Dedifferentiated amniotic fluid mesenchymal stem cell (primary cell): ENCODE measurements at regions not wholly inside any gene's neighbourhood (a gene's known extent, or its start where the extent isn't known, plus 50 kb on each side); places are given as distances from the start of the nearest gene placed in this dataset.

Source experiments
- DNase-seq: peaks from one replicate; pipeline ENCODE4 v3.0.0-alpha.2; 2016; ENCODE audit errors: extremely low spot score

GRCh38 chr4:20641976-20642375 is 58.3 kb upstream of the PACRGL start:
- no peak for DNase-seq

- DNase-seq = no peak
Observed at GRCh38 chr4:20643631-20644030, 56.6 kb upstream of the PACRGL start.

GRCh38 chr4:20645236-20645635 is 55.0 kb upstream of the PACRGL start:
- DNase-seq = no peak

- DNase-seq = no peak
Observed at GRCh38 chr4:20646287-20646686, 54.0 kb upstream of the PACRGL start.
